ENCODE measurements at regions not wholly inside any gene's neighbourhood (a gene's known extent, or its start where the extent isn't known, plus 50 kb on each side); places are given as distances from the start of the nearest gene placed in this dataset.

DNA sequence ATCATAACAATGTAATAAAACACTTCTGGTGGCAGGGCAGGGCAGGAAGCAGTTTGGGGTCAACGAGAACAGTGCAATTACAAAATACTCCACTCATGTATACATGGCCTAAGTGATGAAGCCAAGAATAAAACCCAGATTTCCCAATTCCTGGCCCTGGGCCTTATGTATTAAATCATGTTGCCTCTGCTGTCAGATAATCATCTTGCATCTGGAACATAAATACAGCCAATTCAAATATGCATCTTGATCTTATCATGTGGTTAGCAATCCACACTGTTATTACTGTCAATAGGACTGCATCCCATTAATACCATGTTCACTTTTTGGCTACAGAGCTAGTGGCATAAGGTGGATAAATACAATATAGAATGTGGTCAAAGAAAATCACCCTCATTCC lies 186.5 kb upstream of the SLC25A13 start:
- TF ChIP-seq, protein P1, sequence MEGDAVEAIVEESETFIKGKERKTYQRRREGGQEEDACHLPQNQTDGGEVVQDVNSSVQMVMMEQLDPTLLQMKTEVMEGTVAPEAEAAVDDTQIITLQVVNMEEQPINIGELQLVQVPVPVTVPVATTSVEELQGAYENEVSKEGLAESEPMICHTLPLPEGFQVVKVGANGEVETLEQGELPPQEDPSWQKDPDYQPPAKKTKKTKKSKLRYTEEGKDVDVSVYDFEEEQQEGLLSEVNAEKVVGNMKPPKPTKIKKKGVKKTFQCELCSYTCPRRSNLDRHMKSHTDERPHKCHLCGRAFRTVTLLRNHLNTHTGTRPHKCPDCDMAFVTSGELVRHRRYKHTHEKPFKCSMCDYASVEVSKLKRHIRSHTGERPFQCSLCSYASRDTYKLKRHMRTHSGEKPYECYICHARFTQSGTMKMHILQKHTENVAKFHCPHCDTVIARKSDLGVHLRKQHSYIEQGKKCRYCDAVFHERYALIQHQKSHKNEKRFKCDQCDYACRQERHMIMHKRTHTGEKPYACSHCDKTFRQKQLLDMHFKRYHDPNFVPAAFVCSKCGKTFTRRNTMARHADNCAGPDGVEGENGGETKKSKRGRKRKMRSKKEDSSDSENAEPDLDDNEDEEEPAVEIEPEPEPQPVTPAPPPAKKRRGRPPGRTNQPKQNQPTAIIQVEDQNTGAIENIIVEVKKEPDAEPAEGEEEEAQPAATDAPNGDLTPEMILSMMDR (IDR thresholded peaks at IDR 0.05), result no peak
- no peak for TF ChIP-seq POLR2A (IDR thresholded peaks at IDR 0.05)
